ENCODE measurements at regions not wholly inside any gene's neighbourhood (a gene's known extent, or its start where the extent isn't known, plus 50 kb on each side); places are given as distances from the start of the nearest gene placed in this dataset.

DNA sequence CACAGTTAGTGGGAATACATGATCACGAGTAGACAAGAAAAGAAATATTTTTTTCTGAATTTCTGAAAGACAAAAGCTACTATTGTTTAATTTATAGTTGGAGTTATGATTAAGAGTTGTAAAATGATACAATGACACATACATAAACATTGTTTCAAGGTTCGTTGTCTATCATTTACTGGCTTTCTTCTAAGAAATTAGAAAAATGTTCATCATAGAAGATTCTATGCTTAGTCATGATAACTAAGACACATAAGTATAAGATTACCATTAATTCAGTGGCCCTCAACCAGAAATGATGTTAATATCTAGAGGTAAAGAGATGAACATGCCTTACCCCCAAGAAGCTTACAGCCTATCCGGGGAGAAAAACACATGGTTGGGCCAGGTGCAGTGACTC lies 1832.8 kb upstream of the PRR20A start:
- Histone ChIP-seq H3K4me3 (ENCODE audit: low read depth, low read length, poor library complexity, severe bottlenecking) (no peak overlapping the region), H3K36me3 (ENCODE audit: insufficient read depth, low read length) (no peaks in the 10 kb centered on the region), H3K27ac (ENCODE audit: low read depth, low read length, poor library complexity, severe bottlenecking) (no peak overlapping the region), H3K4me2 (ENCODE audit: low read length) (no peak overlapping the region), H3K79me2 (ENCODE audit: insufficient read depth, low read depth, low read length) (no peaks in the 10 kb centered on the region), H3K4me1 (ENCODE audit: insufficient read depth, low read length, poor library complexity, severe bottlenecking) (no peaks in the 10 kb centered on the region), H4K20me1 (ENCODE audit: insufficient read depth, low read length) (no peaks in the 10 kb centered on the region), H3K9me3 (ENCODE audit: low read length) (no peaks in the 10 kb centered on the region), H3K9me2 (ENCODE audit: insufficient read depth, low read length) (no peaks in the 10 kb centered on the region), H2AFZ (ENCODE audit: low read length) (no peak overlapping the region)
- intact Hi-C loops (cut with micrococcal nuclease; ENCODE audit: unreplicated experiment) = no loop called here
- ChIA-PET CTCF (ENCODE audit: unreplicated experiment) (no interaction called here), POLR2A (interaction anchor here (0.8 kb wide), 1 partner anchor 163 kb away, joined by 3 read pairs; no protein-coding TSS in a partner anchor)
- no TSS peak for BruUV-seq (replicated peaks)
- TF ChIP-seq EZH2phosphoT487 (IDR thresholded peaks at IDR 0.05; ENCODE audit: borderline replicate concordance, low read depth, low read length) = no peak
- TF ChIP-seq, protein P1, sequence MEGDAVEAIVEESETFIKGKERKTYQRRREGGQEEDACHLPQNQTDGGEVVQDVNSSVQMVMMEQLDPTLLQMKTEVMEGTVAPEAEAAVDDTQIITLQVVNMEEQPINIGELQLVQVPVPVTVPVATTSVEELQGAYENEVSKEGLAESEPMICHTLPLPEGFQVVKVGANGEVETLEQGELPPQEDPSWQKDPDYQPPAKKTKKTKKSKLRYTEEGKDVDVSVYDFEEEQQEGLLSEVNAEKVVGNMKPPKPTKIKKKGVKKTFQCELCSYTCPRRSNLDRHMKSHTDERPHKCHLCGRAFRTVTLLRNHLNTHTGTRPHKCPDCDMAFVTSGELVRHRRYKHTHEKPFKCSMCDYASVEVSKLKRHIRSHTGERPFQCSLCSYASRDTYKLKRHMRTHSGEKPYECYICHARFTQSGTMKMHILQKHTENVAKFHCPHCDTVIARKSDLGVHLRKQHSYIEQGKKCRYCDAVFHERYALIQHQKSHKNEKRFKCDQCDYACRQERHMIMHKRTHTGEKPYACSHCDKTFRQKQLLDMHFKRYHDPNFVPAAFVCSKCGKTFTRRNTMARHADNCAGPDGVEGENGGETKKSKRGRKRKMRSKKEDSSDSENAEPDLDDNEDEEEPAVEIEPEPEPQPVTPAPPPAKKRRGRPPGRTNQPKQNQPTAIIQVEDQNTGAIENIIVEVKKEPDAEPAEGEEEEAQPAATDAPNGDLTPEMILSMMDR (conservative IDR thresholded peaks at IDR 0.05; ENCODE audit: low read length) = no peak
- DNase-seq (ENCODE audit: low spot score) = no peak

DNA sequence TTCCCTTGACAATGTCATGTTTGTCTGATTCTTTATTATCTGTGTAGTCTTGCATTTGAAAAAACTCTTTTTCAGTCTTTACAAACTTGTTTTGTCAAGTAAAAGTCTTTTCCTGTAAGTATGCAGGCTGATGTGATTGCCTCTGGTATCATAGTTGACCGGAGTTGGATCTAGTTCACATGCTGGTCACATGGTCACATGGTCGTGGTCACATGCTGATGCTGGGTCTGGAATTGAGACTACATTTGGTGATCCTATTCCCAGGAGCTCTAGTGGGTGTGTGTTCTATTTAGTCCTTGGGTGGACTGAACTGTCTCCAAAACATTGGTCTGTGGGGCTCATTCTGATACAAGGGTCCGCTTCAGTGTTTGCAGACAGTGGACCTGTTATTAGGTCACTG lies 1798.8 kb upstream of the PRR20A start:
- ChIA-PET CTCF (ENCODE audit: unreplicated experiment) (no interaction called here), POLR2A (no interaction called here)
- Histone ChIP-seq H3K9me2 (ENCODE audit: insufficient read depth, low read length) (no peaks in the 10 kb centered on the region), H3K9me3 (ENCODE audit: low read length) (0 out of 2 replicates have a peak, but pooled peaks cover 20% of the 10 kb centered on the region), H3K27ac (ENCODE audit: low read depth, low read length, poor library complexity, severe bottlenecking) (no peak overlapping the region), H3K4me2 (ENCODE audit: low read length) (no peak overlapping the region), H3K36me3 (ENCODE audit: insufficient read depth, low read length) (no peaks in the 10 kb centered on the region), H3K4me3 (ENCODE audit: low read depth, low read length, poor library complexity, severe bottlenecking) (no peak overlapping the region), H2AFZ (ENCODE audit: low read length) (no peak overlapping the region), H3K79me2 (ENCODE audit: insufficient read depth, low read depth, low read length) (no peaks in the 10 kb centered on the region), H4K20me1 (ENCODE audit: insufficient read depth, low read length) (no peaks in the 10 kb centered on the region), H3K4me1 (ENCODE audit: insufficient read depth, low read length, poor library complexity, severe bottlenecking) (no peaks in the 10 kb centered on the region)
- TF ChIP-seq, protein P1 (conservative IDR thresholded peaks at IDR 0.05; ENCODE audit: low read length) = no peak
- TF ChIP-seq EZH2phosphoT487 (IDR thresholded peaks at IDR 0.05; ENCODE audit: borderline replicate concordance, low read depth, low read length) = no peak
- no TSS peak for BruUV-seq (replicated peaks)
- no peak for DNase-seq (ENCODE audit: low spot score)
- intact Hi-C loops (cut with micrococcal nuclease; ENCODE audit: unreplicated experiment) = no loop called here

DNA sequence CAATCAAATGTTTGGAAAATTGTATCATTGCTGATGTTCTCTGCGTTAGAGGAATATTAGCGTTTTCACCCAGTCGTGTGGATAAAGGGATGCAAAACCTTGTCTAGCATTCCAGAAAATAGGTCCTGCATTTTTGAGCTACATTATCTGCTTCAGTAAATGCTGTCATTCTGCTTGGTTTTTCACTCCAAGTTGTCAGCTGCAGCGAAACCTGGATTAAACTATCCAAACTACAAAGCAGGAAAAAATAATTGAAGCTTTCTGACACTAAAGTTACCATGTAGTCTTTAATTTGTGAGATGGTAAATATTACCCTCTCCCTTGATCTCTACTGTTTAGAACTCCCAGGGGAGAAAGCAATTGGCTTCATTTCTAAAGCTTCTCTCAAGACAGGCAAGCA lies 1795.5 kb upstream of the PRR20A start:
- Histone ChIP-seq H3K4me1 (ENCODE audit: insufficient read depth, low read length, poor library complexity, severe bottlenecking) (no peaks in the 10 kb centered on the region), H3K79me2 (ENCODE audit: insufficient read depth, low read depth, low read length) (no peaks in the 10 kb centered on the region), H3K4me2 (ENCODE audit: low read length) (no peak overlapping the region), H3K9me2 (ENCODE audit: insufficient read depth, low read length) (no peaks in the 10 kb centered on the region), H2AFZ (ENCODE audit: low read length) (no peak overlapping the region), H3K4me3 (ENCODE audit: low read depth, low read length, poor library complexity, severe bottlenecking) (no peak overlapping the region), H3K36me3 (ENCODE audit: insufficient read depth, low read length) (no peaks in the 10 kb centered on the region), H4K20me1 (ENCODE audit: insufficient read depth, low read length) (no peaks in the 10 kb centered on the region), H3K9me3 (ENCODE audit: low read length) (0 out of 2 replicates have a peak, but pooled peaks cover 16% of the 10 kb centered on the region), H3K27ac (ENCODE audit: low read depth, low read length, poor library complexity, severe bottlenecking) (no peak overlapping the region)
- ChIA-PET POLR2A (no interaction called here), CTCF (ENCODE audit: unreplicated experiment) (no interaction called here)
- intact Hi-C loops (cut with micrococcal nuclease; ENCODE audit: unreplicated experiment) = no loop called here
- no peak for DNase-seq (ENCODE audit: low spot score)
- BruUV-seq (replicated peaks) = no TSS peak
- TF ChIP-seq, protein P1 (conservative IDR thresholded peaks at IDR 0.05; ENCODE audit: low read length) = no peak
- no peak for TF ChIP-seq EZH2phosphoT487 (IDR thresholded peaks at IDR 0.05; ENCODE audit: borderline replicate concordance, low read depth, low read length)
